Lower leg skin (tissue), 4 donors: ENCODE measurements at regions not wholly inside any gene's neighbourhood (a gene's known extent, or its start where the extent isn't known, plus 50 kb on each side); places are given as distances from the start of the nearest gene placed in this dataset.

Experiments used
- DNase-seq, 2 donors: peaks; one replicate each; pipeline ENCODE4 v3.0.0-alpha.2; 2019; ENCODE audit warnings: low spot score in 2 of 2
- H3K4me3 ChIP-seq: fragments of 200-600 bp; sonication (generic); 2 replicates; pipeline ENCODE4 v1.5.1; 2017; ENCODE audit warnings: mild to moderate bottlenecking, low read depth; ENCODE audit not compliant: poor library complexity, severe bottlenecking
- POLR2A ChIP-seq, 2 donors: fragments of 450-650 bp; IDR thresholded peaks; one replicate each; pipeline ENCODE4 v1.6.1; 2016 to 2017; ENCODE audit warnings: antibody characterized with exemption in 2 of 2, mild to moderate bottlenecking in 1 of 2, moderate library complexity in 1 of 2
- WGBS, 2 donors: methylation state at CpG; one replicate each; pipeline ENCODE4 v1.1.5; 2018; 5-methylcytosine and 5-hydroxymethylcytosine counted together
- intact Hi-C: fragments of 100-400 bp; cut with DNase I; formaldehyde crosslinking; loops from one replicate; pipeline ENCODE4 v1.15.0; 2023; ENCODE audit warnings: low total_unique reads
- TF ChIP-seq, protein P1 (sequence below), 3 donors: fragments of 450-650 bp; IDR thresholded peaks; one replicate each; pipeline ENCODE4 v1.5.1; 2016; ENCODE audit warnings: antibody characterized with exemption in 3 of 3, mild to moderate bottlenecking in 3 of 3, moderate library complexity in 2 of 3

DNA sequence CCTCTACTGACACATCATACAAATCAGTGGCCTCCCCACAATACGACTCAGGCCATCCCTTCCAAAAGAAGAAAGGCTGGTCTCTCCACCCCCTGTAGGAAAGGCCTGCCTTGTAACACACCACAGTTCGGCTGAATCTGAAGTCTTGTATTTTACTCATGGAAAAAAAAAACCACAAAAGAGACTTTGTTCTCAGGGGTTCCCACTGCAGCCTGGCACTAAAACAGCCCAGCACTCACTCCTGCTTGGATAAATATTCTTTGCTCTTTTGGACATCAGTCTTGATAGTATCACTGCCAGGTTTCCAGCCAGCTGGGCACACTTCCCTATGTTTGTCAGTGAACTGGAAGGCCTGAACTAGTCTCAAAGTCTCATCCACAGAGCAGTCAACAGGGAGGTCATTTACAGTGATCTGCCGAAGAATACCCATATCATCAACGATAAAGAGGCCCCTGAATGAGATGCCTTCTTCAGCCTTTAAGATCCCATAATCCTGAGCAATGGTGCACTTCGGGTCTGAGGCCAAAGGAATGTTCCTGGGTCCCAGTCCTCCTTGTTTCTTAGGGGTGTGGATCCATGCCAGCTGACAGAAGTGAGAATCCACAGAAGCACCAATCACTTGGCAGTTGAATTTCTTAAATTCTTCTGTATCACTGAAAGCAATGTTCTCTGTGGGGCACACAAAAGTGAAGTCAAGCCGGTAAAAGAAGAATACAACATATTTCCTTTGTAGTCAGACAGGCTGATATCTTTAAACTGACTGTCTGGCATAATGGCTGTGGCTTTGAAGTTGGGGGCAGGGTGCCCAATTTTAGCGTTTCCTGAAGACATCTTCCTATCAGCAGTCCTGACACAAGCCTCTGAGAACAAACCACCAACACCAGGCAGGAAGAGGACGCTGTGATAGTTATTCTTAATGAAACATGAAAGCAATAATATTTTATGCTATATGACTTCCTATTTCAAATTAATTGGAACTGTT lies 198.1 kb downstream of the LURAP1L start:
- intact Hi-C loops: no loop called here
- DNase-seq: no peak
- no peak overlapping the region for H3K4me3 ChIP-seq
- TF ChIP-seq, protein P1, sequence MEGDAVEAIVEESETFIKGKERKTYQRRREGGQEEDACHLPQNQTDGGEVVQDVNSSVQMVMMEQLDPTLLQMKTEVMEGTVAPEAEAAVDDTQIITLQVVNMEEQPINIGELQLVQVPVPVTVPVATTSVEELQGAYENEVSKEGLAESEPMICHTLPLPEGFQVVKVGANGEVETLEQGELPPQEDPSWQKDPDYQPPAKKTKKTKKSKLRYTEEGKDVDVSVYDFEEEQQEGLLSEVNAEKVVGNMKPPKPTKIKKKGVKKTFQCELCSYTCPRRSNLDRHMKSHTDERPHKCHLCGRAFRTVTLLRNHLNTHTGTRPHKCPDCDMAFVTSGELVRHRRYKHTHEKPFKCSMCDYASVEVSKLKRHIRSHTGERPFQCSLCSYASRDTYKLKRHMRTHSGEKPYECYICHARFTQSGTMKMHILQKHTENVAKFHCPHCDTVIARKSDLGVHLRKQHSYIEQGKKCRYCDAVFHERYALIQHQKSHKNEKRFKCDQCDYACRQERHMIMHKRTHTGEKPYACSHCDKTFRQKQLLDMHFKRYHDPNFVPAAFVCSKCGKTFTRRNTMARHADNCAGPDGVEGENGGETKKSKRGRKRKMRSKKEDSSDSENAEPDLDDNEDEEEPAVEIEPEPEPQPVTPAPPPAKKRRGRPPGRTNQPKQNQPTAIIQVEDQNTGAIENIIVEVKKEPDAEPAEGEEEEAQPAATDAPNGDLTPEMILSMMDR (IDR thresholded peaks at IDR 0.05): no peak
- no peak for TF ChIP-seq POLR2A (IDR thresholded peaks at IDR 0.05)
- WGBS, 2 donors: 47 to 48% methylated on average over 8 of the region's 8 CpGs

DNA sequence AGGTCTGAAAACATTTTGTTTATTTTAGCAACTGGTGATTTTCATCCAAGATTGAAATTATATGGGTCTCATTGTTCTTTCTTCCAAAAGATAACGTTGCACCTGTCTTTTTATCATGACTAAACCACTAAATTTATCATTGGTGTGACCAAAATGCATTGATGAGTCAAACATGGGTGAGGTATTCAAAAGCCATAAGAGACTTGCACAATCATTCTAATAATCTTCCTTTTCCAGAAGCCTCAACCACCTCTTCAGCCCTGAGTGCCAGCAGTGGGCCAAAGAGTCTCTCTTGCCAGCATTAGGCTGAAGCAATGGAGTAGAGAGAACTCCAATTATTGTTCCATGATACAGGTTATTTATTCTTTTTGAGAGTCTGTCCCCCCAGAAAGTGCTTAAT lies 198.9 kb downstream of the LURAP1L start:
- no peak overlapping the region for H3K4me3 ChIP-seq
- no peak for TF ChIP-seq POLR2A (IDR thresholded peaks at IDR 0.05)
- TF ChIP-seq, protein P1 (IDR thresholded peaks at IDR 0.05): no peak
- intact Hi-C loops: no loop called here
- no peak for DNase-seq
- WGBS, 2 donors: 30 to 57% methylated on average over 1 of the region's 1 CpG

DNA sequence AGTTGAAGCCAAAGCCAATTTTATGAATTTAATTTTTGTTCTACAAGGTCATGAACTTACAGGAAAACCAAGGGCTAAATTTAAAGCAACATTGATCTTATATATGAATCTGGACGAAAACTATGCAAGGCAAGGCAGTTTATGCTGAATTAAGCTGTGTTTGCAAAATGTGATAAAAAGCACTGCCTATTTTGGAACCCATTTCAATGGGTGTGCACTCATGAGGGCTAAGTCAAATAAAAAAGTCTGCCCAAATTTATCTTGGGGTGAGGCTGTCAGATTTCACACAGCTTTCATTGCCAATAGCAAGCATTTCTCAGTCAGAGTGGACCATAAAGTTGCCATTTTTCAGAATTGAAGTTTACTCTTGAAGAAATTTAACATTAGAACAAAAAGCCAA lies 199.9 kb downstream of the LURAP1L start:
- TF ChIP-seq POLR2A (IDR thresholded peaks at IDR 0.05): no peak
- TF ChIP-seq, protein P1 (IDR thresholded peaks at IDR 0.05): no peak
- no peak overlapping the region for H3K4me3 ChIP-seq
- DNase-seq: no peak
- 33 to 48% methylated on average over 1 of the region's 1 CpG for WGBS, 2 donors
- intact Hi-C loops: no loop called here

DNA sequence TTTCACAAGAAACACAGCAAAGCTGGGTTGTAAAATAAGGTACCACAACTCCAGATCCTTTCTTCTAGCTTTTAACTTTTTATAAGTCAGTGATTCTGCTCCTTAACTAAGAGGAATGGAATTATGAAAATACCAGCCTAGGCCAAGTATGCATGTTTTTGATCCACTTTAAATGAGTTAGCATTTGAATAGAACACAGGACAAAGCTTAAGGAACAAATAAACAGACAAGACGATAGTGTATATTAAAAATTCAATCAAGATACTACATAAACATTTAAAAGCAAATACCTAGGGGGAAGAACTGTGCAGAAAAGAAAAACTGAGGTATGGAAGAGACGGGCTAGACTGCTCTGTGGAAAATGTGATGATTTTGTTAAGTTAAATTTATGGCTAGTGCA lies 200.7 kb downstream of the LURAP1L start:
- no peak for DNase-seq
- intact Hi-C loops: no loop called here
- TF ChIP-seq, protein P1 (IDR thresholded peaks at IDR 0.05): no peak
- no peak for TF ChIP-seq POLR2A (IDR thresholded peaks at IDR 0.05)
- no peak overlapping the region for H3K4me3 ChIP-seq
- WGBS, 2 donors: 64 to 70% methylated on average over 2 of the region's 2 CpGs

DNA sequence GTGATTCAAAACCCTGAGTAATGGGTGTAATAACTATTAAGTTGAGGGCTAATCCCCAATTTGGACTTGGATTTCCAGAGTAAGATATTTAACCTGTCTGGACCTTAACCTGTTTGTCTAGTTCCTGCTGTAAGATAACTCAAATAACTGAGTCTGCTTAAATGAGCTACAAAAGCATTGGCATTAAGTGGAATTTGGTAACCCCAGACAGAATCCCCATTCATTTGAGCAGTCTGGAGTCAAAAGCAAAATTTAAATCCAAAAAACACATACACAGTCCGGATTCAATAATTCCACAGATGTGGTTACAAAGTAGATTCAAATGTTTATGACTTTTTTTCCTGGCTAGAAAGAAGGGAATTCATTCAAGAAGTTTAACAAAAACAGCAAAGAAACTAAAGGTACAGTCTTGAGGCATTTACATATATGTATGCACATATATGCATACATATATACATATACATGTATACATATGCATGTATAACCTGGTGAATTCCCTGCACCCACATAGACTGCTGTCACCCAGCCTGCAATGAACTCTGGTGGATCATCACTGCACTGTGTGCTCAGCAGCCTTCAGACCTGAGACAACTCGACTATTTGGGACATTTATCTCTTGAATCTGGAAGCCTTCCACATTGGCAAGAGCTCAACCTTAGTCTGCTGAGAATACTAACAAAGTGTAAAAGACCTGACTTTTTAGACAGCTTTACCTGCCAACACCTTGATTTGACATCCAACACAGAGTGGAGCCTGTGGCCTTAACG lies 205.4 kb downstream of the LURAP1L start:
- no peak for DNase-seq
- TF ChIP-seq POLR2A (IDR thresholded peaks at IDR 0.05): no peak
- TF ChIP-seq, protein P1 (IDR thresholded peaks at IDR 0.05): no peak
- H3K4me3 ChIP-seq: no peak overlapping the region
- intact Hi-C loops: no loop called here
- WGBS, 2 donors: 46% methylated on average over 3 of the region's 3 CpGs
